ENCODE measurements at regions not wholly inside any gene's neighbourhood (a gene's known extent, or its start where the extent isn't known, plus 50 kb on each side); places are given as distances from the start of the nearest gene placed in this dataset.

- TF ChIP-seq YY1 (IDR thresholded peaks at IDR 0.05; ENCODE audit: insufficient read depth, insufficient read length) (no peak), ZNF274 (IDR thresholded peaks at IDR 0.05; ENCODE audit: low read depth, low read length) (no peak)
Observed at GRCh38 chr10:78449554-78449953, 415.9 kb downstream of the RPS24 start.
